Tibial artery (tissue), 4 donors: ENCODE measurements at regions not wholly inside any gene's neighbourhood (a gene's known extent, or its start where the extent isn't known, plus 50 kb on each side); places are given as distances from the start of the nearest gene placed in this dataset.

Experiments used
- DNase-seq, 2 donors: peaks; one replicate each; pipeline ENCODE4 v3.0.0-alpha.2; 2019
- H3K27ac ChIP-seq, 2 donors: fragments of 200-600 bp; sonication (generic) in 1 of 2; 1 replicate in 1 of 2; 2 replicates in 1 of 2; pipeline ENCODE4 v1.5.1; 2018 to 2019; ENCODE audit warnings: mild to moderate bottlenecking in 1 of 2
- H3K27me3 ChIP-seq, 2 donors: fragments of 200-600 bp; sonication (generic) in 1 of 2; one replicate each; pipeline versions ENCODE4 v1.5.1 to v1.6.0; 2016 to 2019
- H3K36me3 ChIP-seq, 3 donors: fragments of 200-600 bp; sonication (generic) in 2 of 3; one replicate each; pipeline ENCODE4 v1.5.1; 2016 to 2019; ENCODE audit warnings: mild to moderate bottlenecking in 2 of 3
- H3K4me1 ChIP-seq, 4 donors: fragments of 200-600 bp; sonication (generic) in 2 of 4; 1 replicate in 3 of 4; 2 replicates in 1 of 4; pipeline ENCODE4 v1.5.1; 2016 to 2019
- H3K4me3 ChIP-seq, 2 donors: fragments of 200-600 bp; sonication (generic) in 1 of 2; 1 replicate in 1 of 2; 2 replicates in 1 of 2; pipeline ENCODE4 v1.5.1; 2018 to 2019; ENCODE audit warnings: mild to moderate bottlenecking in 2 of 2
- H3K9me3 ChIP-seq, 3 donors: fragments of 200-600 bp; sonication (generic) in 1 of 3; one replicate each; pipeline ENCODE4 v1.5.1; 2016 to 2019
- CTCF ChIP-seq, 2 experiments: fragments of 200-600 bp in 1 of 2; fragments of 450-650 bp in 1 of 2; IDR thresholded peaks; one replicate each; pipeline ENCODE4 v1.5.1; 2017 to 2019; ENCODE audit warnings: antibody characterized with exemption in 2 of 2, mild to moderate bottlenecking in 1 of 2, moderate library complexity in 1 of 2
- intact Hi-C: fragments of 100-400 bp; cut with DNase I; formaldehyde crosslinking; loops from one replicate; pipeline ENCODE4 v1.15.0; 2023; ENCODE audit warnings: low total_unique reads

GRCh38 chr20:50385733-50386640 is 124.2 kb upstream of the PTPN1 start:
- peaks cover 0 to 46% (median 35%) of the 10 kb centered on the region in 4 donors for H3K4me1 ChIP-seq
- H3K4me3 ChIP-seq = no peak overlapping the region
- H3K27ac ChIP-seq = no peak overlapping the region
- H3K27me3 ChIP-seq = no peaks in the 10 kb centered on the region
- H3K36me3 ChIP-seq = no peaks in the 10 kb centered on the region
- DNase-seq = no peak
- no peaks in the 10 kb centered on the region for H3K9me3 ChIP-seq
- intact Hi-C loops = no loop called here
- no peak for TF ChIP-seq CTCF (IDR thresholded peaks at IDR 0.05)

- Histone ChIP-seq H3K27me3 (no peaks in the 10 kb centered on the region), H3K27ac (no peak overlapping the region), H3K36me3 (no peaks in the 10 kb centered on the region), H3K4me3 (no peak overlapping the region), H3K4me1 (peaks cover 0 to 43% (median 34%) of the 10 kb centered on the region in 4 donors), H3K9me3 (no peaks in the 10 kb centered on the region)
- no peak for TF ChIP-seq CTCF (IDR thresholded peaks at IDR 0.05)
- intact Hi-C loops = no loop called here
- no peak for DNase-seq
These were observed 123.6 kb upstream of the PTPN1 start for GRCh38 chr20:50386641-50386960.

GRCh38 chr20:50387218-50387995 is 122.8 kb upstream of the PTPN1 start:
- no peaks in the 10 kb centered on the region for H3K36me3 ChIP-seq
- no peak for DNase-seq
- intact Hi-C loops = no loop called here
- no peaks in the 10 kb centered on the region for H3K9me3 ChIP-seq
- H3K4me1 ChIP-seq = peaks cover 0 to 43% (median 34%) of the 10 kb centered on the region in 4 donors
- no peak for TF ChIP-seq CTCF (IDR thresholded peaks at IDR 0.05)
- no peak overlapping the region for H3K4me3 ChIP-seq
- H3K27me3 ChIP-seq = no peaks in the 10 kb centered on the region
- H3K27ac ChIP-seq = peak overlapping the region; percentile 87 to 96

- H3K4me1 ChIP-seq = peaks cover 0 to 45% (median 34%) of the 10 kb centered on the region in 4 donors
- H3K36me3 ChIP-seq = no peaks in the 10 kb centered on the region
- no peak overlapping the region for H3K4me3 ChIP-seq
- H3K9me3 ChIP-seq = no peaks in the 10 kb centered on the region
- no peaks in the 10 kb centered on the region for H3K27me3 ChIP-seq
- TF ChIP-seq CTCF (IDR thresholded peaks at IDR 0.05) = no peak
- DNase-seq = no peak
- intact Hi-C loops = no loop called here
- H3K27ac ChIP-seq = peak overlapping the region; percentile 87 to 96
These were observed 122.2 kb upstream of the PTPN1 start for GRCh38 chr20:50387996-50388332.

GRCh38 chr20:50388733-50389437 is 121.3 kb upstream of the PTPN1 start:
- TF ChIP-seq CTCF (IDR thresholded peaks at IDR 0.05) = no peak

More at GRCh38 chr20:50388733-50389437, 121.3 kb upstream of the PTPN1 start:
- no peaks in the 10 kb centered on the region for H3K9me3 ChIP-seq
- H3K27me3 ChIP-seq = no peaks in the 10 kb centered on the region
- no peaks in the 10 kb centered on the region for H3K36me3 ChIP-seq
- intact Hi-C loops = no loop called here
- H3K27ac ChIP-seq = peak overlapping the region; percentile 87 to 96
- DNase-seq = no peak
- peaks cover 0 to 47% (median 32%) of the 10 kb centered on the region in 4 donors for H3K4me1 ChIP-seq
- H3K4me3 ChIP-seq = no peak overlapping the region
